PFSK-1 (cell line): ENCODE measurements at regions not wholly inside any gene's neighbourhood (a gene's known extent, or its start where the extent isn't known, plus 50 kb on each side); places are given as distances from the start of the nearest gene placed in this dataset.

Experiments used
- FOXP2 ChIP-seq: optimal IDR thresholded peaks from 2 replicates; pipeline ENCODE3; 2011; ENCODE audit warnings: borderline replicate concordance, control low read depth, inconsistent platforms; ENCODE audit not compliant: insufficient read depth; ENCODE audit errors: extremely low read length, extremely low read depth
- POLR2AphosphoS5 ChIP-seq: IDR thresholded peaks from 2 replicates; pipeline ENCODE4 v1.6.1; 2012; ENCODE audit warnings: low read depth, mild to moderate bottlenecking, control low read depth, low read length, moderate library complexity
- REST ChIP-seq, 2 experiments: IDR thresholded peaks; 2 replicates each; pipeline versions ENCODE4 v1.6.1 to v1.8.0; 2011 to 2012; ENCODE audit warnings: low read depth in 2 of 2, low read length in 2 of 2, control low read depth in 1 of 2, inconsistent platforms in 1 of 2, mild to moderate bottlenecking in 1 of 2, moderate library complexity in 1 of 2; ENCODE audit not compliant: insufficient read depth in 1 of 2
- SIN3A ChIP-seq: IDR thresholded peaks from 2 replicates; pipeline ENCODE4 v1.6.1; 2012; ENCODE audit warnings: mild to moderate bottlenecking, low read length, moderate library complexity, borderline replicate concordance; ENCODE audit not compliant: insufficient read depth
- TAF1 ChIP-seq: IDR thresholded peaks from 2 replicates; pipeline ENCODE4 v1.6.1; 2012; ENCODE audit warnings: low read length, control low read depth, borderline replicate concordance; ENCODE audit not compliant: insufficient read depth

DNA sequence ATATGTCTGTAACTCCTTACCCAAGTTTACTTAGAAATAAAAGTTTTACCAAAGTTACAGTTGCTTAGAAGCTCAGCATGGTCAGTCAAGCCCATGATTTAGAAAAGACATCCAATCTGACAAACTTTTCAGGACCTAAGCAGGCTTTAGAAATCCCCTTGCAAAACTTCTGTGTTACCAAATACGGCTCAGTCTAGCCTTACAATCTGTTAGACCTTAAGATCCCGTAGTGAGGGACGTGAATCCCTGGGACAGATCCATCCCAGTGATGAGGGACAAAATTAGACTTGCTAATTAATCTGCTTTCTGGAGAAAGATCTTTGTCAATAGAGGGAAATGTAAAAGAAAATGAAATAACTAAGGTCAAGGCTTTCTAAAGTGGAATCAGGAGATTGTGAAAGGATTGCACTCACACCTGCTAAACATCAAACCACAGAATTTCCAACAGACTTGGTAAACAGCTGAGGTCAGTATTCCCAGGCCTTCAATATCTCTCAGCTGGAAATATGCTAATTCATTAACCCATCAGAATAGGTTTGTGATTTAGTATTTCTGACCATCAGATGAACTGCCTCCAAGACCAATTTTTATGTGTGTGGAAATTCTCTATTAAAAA is 375.3 kb downstream of the DUSP10 start:
- TF ChIP-seq FOXP2, result no peak
- no peak for TF ChIP-seq TAF1
- no peak for TF ChIP-seq REST (IDR thresholded peaks at IDR 0.05; ENCODE audit: insufficient read depth in 1 of 2, low read depth in 2 of 2, low read length in 2 of 2)
- no peak for TF ChIP-seq POLR2AphosphoS5
- no peak for TF ChIP-seq SIN3A

DNA sequence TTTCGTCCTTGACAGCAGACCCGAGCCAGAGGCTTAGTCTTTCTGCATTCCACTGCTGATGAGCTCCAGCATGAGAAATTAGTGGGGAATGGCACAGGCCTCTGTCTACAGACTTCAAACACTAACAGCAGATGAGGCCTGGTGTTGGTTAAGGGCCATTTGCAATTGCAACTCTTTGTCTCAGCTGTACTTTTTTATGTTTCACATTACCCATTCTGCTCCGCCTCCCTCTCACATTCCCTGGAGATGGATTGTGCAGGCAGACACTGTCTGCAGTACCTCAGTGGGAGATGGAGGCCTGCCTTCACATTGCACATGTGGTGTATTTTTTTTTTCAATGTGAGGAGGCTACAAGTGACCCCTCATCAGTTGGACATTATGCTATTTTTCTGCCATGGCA is 370.2 kb downstream of the DUSP10 start:
- TF ChIP-seq REST (IDR thresholded peaks at IDR 0.05; ENCODE audit: insufficient read depth in 1 of 2, low read depth in 2 of 2, low read length in 2 of 2), result no peak
- no peak for TF ChIP-seq FOXP2
- no peak for TF ChIP-seq SIN3A
- no peak for TF ChIP-seq POLR2AphosphoS5
- TF ChIP-seq TAF1, result no peak

GRCh38 chr1:221373795-221374194 is 368.1 kb downstream of the DUSP10 start:
- TF ChIP-seq POLR2AphosphoS5 (no peak), TAF1 (no peak), FOXP2 (no peak), REST (IDR thresholded peaks at IDR 0.05; ENCODE audit: insufficient read depth in 1 of 2, low read depth in 2 of 2, low read length in 2 of 2) (no peak)

DNA sequence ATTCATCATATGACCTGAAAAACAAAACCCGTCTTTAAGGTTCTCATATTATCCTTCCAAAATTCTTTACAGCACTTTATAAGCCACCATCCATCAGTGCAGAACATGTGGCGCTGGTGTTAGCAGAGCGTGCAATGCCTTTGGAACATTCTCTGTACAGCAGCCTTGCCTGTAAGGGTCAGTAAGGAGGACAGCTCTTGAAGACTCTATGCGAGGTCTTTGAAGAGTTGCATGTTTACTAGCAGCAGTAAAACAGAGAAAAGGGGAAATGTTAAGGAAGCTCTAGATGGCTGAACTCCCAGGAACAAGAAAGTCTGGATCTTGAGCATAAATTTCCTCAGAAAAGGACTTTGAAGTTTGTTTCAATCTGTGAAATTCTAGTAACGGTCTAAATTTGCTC is 365.6 kb downstream of the DUSP10 start:
- TF ChIP-seq FOXP2, result no peak
- no peak for TF ChIP-seq REST (IDR thresholded peaks at IDR 0.05; ENCODE audit: insufficient read depth in 1 of 2, low read depth in 2 of 2, low read length in 2 of 2)
- TF ChIP-seq SIN3A, result no peak
- no peak for TF ChIP-seq TAF1
- no peak for TF ChIP-seq POLR2AphosphoS5
